Neuronal stem cell (in vitro differentiated cells): ENCODE measurements at regions not wholly inside any gene's neighbourhood (a gene's known extent, or its start where the extent isn't known, plus 50 kb on each side); places are given as distances from the start of the nearest gene placed in this dataset.

Experiments used
- DNase-seq: peaks from one replicate; pipeline ENCODE4 v3.0.0-alpha.2; 2013; ENCODE audit warnings: low spot score
- H2AFZ ChIP-seq: one replicate; pipeline ENCODE4 v1.6.1; 2013; ENCODE audit warnings: mild to moderate bottlenecking, low read length, inconsistent platforms
- H2AK5ac ChIP-seq: 2 replicates; pipeline ENCODE4 v1.6.1; 2013; ENCODE audit warnings: low read depth, mild to moderate bottlenecking, inconsistent platforms, low read length, moderate library complexity, mixed read lengths
- H2BK120ac ChIP-seq: 2 replicates; pipeline ENCODE4 v1.6.1; 2013; ENCODE audit warnings: low read depth, mild to moderate bottlenecking, inconsistent platforms, low read length, moderate library complexity, mixed read lengths
- H2BK12ac ChIP-seq: one replicate; pipeline ENCODE4 v1.6.1; 2013; ENCODE audit warnings: low read length, inconsistent platforms
- H2BK15ac ChIP-seq: 2 replicates; pipeline ENCODE4 v1.6.1; 2013; ENCODE audit warnings: mild to moderate bottlenecking, low read length, inconsistent platforms, mixed read lengths
- H2BK5ac ChIP-seq: one replicate; pipeline ENCODE4 v1.6.1; 2013; ENCODE audit warnings: inconsistent platforms, mild to moderate bottlenecking, low read length, moderate library complexity
- H3K14ac ChIP-seq: one replicate; pipeline ENCODE4 v1.6.1; 2013; ENCODE audit warnings: low read length, inconsistent platforms
- H3K18ac ChIP-seq: 2 replicates; pipeline ENCODE4 v1.6.1; 2013; ENCODE audit warnings: low read length, inconsistent platforms
- H3K23ac ChIP-seq: 2 replicates; pipeline ENCODE4 v1.6.1; 2013; ENCODE audit warnings: low read depth, mild to moderate bottlenecking, mixed read lengths, low read length, inconsistent platforms; ENCODE audit not compliant: poor library complexity
- H3K27ac ChIP-seq: replicated peaks from 3 replicates; pipeline ENCODE4 v1.5.1; 2013; ENCODE audit warnings: low read length, inconsistent platforms
- H3K27me3 ChIP-seq, 3 experiments: 2 replicates each; pipeline ENCODE4 v1.6.1; 2013; ENCODE audit warnings: low read length in 3 of 3, mild to moderate bottlenecking in 2 of 3, inconsistent platforms in 1 of 3, low read depth in 1 of 3, mixed read lengths in 1 of 3, moderate library complexity in 1 of 3; ENCODE audit not compliant: control insufficient read depth in 3 of 3, insufficient read depth in 3 of 3
- H3K36me3 ChIP-seq, 2 donors: replicated peaks in 1 of 2; 2 replicates each; pipeline ENCODE4 v1.6.1; 2013; ENCODE audit warnings: low read length in 2 of 2; ENCODE audit not compliant: control insufficient read depth in 2 of 2, insufficient read depth in 2 of 2
- H3K4ac ChIP-seq: 2 replicates; pipeline ENCODE4 v1.6.1; 2013; ENCODE audit warnings: inconsistent platforms, mild to moderate bottlenecking, low read length, moderate library complexity
- H3K4me1 ChIP-seq, 2 donors: 1 replicate in 1 of 2; 2 replicates in 1 of 2; pipeline ENCODE4 v1.6.1; 2013; ENCODE audit warnings: low read length in 2 of 2, low read depth in 1 of 2; ENCODE audit not compliant: control insufficient read depth in 2 of 2, insufficient read depth in 1 of 2
- H3K4me2 ChIP-seq: one replicate; pipeline ENCODE4 v1.6.1; 2013; ENCODE audit warnings: mild to moderate bottlenecking, low read length, inconsistent platforms; ENCODE audit not compliant: insufficient read depth, poor library complexity, severe bottlenecking
- H3K4me3 ChIP-seq, 2 donors: 2 replicates each; pipeline ENCODE4 v1.5.1; 2013; ENCODE audit warnings: low read length in 2 of 2, mild to moderate bottlenecking in 2 of 2, inconsistent platforms in 1 of 2, moderate library complexity in 1 of 2
- H3K79me1 ChIP-seq: one replicate; pipeline ENCODE4 v1.6.1; 2013; ENCODE audit warnings: low read depth, mild to moderate bottlenecking, inconsistent platforms, low read length, moderate library complexity
- H3K9ac ChIP-seq: one replicate; pipeline ENCODE4 v1.6.1; 2013; ENCODE audit warnings: mild to moderate bottlenecking, low read depth, low read length, inconsistent platforms; ENCODE audit not compliant: poor library complexity
- H3K9me3 ChIP-seq, 2 donors: replicated peaks in 1 of 2; 2 replicates each; pipeline versions ENCODE3 to v1.6.1; 2013; ENCODE audit warnings: low read length in 2 of 2, mild to moderate bottlenecking in 2 of 2, inconsistent platforms in 1 of 2, low read depth in 1 of 2, mixed read lengths in 1 of 2, moderate library complexity in 1 of 2; ENCODE audit not compliant: control insufficient read depth in 2 of 2, insufficient read depth in 1 of 2
- H4K8ac ChIP-seq: one replicate; pipeline ENCODE4 v1.6.1; 2013; ENCODE audit warnings: low read depth, mild to moderate bottlenecking, inconsistent platforms, low read length, moderate library complexity
- H4K91ac ChIP-seq: one replicate; pipeline ENCODE4 v1.6.1; 2013; ENCODE audit warnings: low read length, low read depth, mild to moderate bottlenecking, inconsistent platforms; ENCODE audit not compliant: poor library complexity
- WGBS, 2 donors: extraction: QIAGEN DNeasy Blood & Tissue Kit; methylation state at CpG; one replicate each; pipeline ENCODE4 v1.1.7; 2013; ENCODE audit warnings: missing lambda C conversion rate in 2 of 2, mixed read lengths in 1 of 2; ENCODE audit not compliant: insufficient read length in 2 of 2, insufficient replicate concordance in 1 of 2; ENCODE audit errors: extremely low coverage in 2 of 2; 5-methylcytosine and 5-hydroxymethylcytosine counted together

- Histone ChIP-seq H4K91ac (no peak overlapping the region), H3K4me1 (peaks cover 0 to 5% of the 10 kb centered on the region in 2 donors), H3K14ac (no peak overlapping the region), H3K18ac (no peak overlapping the region), H2AK5ac (no peak overlapping the region), H2BK12ac (no peak overlapping the region), H3K36me3 (no peaks in the 10 kb centered on the region), H3K4me3 (no peak overlapping the region), H2AFZ (no peak overlapping the region), H3K4me2 (no peak overlapping the region), H3K23ac (no peak overlapping the region), H2BK120ac (no peak overlapping the region), H3K9ac (no peak overlapping the region), H4K8ac (no peak overlapping the region), H2BK15ac (no peak overlapping the region), H3K27me3 (no peaks in the 10 kb centered on the region), H3K79me1 (no peaks in the 10 kb centered on the region), H3K27ac (no peak overlapping the region), H2BK5ac (no peak overlapping the region), H3K9me3 (no peaks in the 10 kb centered on the region), H3K4ac (no peak overlapping the region)
- WGBS, 2 donors: no CpG with 5 or more reads among the region's 2 CpGs
- no peak for DNase-seq
These were observed 139.3 kb downstream of the MBL2 start for GRCh38 chr10:52633266-52633665.

DNA sequence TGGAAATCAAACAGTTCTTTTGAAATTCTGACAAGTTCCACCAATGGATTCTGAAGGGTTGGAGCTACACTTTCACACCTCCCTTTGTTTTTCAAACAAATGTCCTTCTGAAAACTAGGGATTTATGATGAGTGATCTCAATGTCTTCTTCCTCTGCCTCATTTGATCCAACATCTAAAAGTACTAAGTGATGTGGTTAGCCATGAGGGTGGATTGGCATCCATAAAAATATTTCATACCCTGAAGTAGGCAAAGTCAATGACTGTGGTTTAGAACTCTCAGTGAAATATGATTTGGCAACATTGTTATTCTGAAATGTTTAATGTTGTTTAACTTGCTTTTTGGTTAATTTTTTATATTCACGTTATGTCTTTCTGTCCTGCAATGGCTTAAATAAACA lies 136.9 kb downstream of the MBL2 start:
- Histone ChIP-seq H2BK15ac (no peak overlapping the region), H3K27ac (no peak overlapping the region), H2BK5ac (no peak overlapping the region), H3K14ac (no peak overlapping the region), H3K9ac (no peak overlapping the region), H3K4me3 (no peak overlapping the region), H3K23ac (no peak overlapping the region), H2BK12ac (no peak overlapping the region), H4K8ac (no peak overlapping the region), H2AFZ (no peak overlapping the region), H2BK120ac (no peak overlapping the region), H3K4ac (no peak overlapping the region), H3K4me2 (no peak overlapping the region), H4K91ac (no peak overlapping the region), H3K27me3 (no peaks in the 10 kb centered on the region), H3K36me3 (no peaks in the 10 kb centered on the region), H3K18ac (no peak overlapping the region), H2AK5ac (no peak overlapping the region), H3K9me3 (no peaks in the 10 kb centered on the region), H3K4me1 (peaks cover 0 to 5% of the 10 kb centered on the region in 2 donors), H3K79me1 (no peaks in the 10 kb centered on the region)
- WGBS, 2 donors: no CpG with 5 or more reads among the region's 1 CpG
- no peak for DNase-seq

- Histone ChIP-seq H3K14ac (no peak overlapping the region), H2AK5ac (no peak overlapping the region), H3K79me1 (no peaks in the 10 kb centered on the region), H3K27ac (no peak overlapping the region), H3K18ac (no peak overlapping the region), H3K9me3 (no peaks in the 10 kb centered on the region), H2BK120ac (no peak overlapping the region), H3K9ac (no peak overlapping the region), H2AFZ (no peak overlapping the region), H3K4me3 (no peak overlapping the region), H3K4me1 (peaks cover 0 to 5% of the 10 kb centered on the region in 2 donors), H3K27me3 (no peaks in the 10 kb centered on the region), H4K8ac (no peak overlapping the region), H3K36me3 (no peaks in the 10 kb centered on the region), H2BK15ac (no peak overlapping the region), H3K4me2 (no peak overlapping the region), H4K91ac (no peak overlapping the region), H3K4ac (no peak overlapping the region), H2BK5ac (no peak overlapping the region), H3K23ac (no peak overlapping the region), H2BK12ac (no peak overlapping the region)
- DNase-seq: no peak
These were observed 135.7 kb downstream of the MBL2 start for GRCh38 chr10:52636874-52637273.

DNA sequence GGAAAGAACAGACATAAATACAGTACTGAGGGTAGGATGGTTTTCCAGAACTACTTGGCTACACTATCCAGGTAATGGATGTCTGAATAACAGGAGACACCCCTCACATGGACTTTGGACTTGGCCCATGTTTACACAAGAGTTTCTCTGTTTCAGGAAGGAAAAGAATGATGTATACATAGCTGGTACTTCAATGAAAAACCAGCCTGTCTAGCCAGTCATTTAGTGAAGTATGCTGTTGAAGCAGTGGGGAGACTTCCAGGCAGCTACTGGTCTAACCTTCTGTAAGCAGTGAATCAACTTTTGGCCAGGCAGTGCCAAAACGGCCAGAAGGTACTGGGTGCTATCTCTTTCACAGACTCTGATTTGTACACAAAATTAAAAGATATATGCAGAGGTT lies 135.0 kb downstream of the MBL2 start:
- Histone ChIP-seq H3K18ac (no peak overlapping the region), H3K27ac (no peak overlapping the region), H3K4ac (no peak overlapping the region), H3K4me3 (no peak overlapping the region), H2AFZ (no peak overlapping the region), H3K14ac (no peak overlapping the region), H2BK120ac (no peak overlapping the region), H2BK15ac (no peak overlapping the region), H3K36me3 (no peaks in the 10 kb centered on the region), H3K27me3 (no peaks in the 10 kb centered on the region), H4K91ac (no peak overlapping the region), H2AK5ac (no peak overlapping the region), H3K79me1 (no peaks in the 10 kb centered on the region), H3K4me1 (peaks cover 0 to 6% of the 10 kb centered on the region in 2 donors), H4K8ac (no peak overlapping the region), H2BK12ac (no peak overlapping the region), H3K23ac (no peak overlapping the region), H3K4me2 (no peak overlapping the region), H3K9me3 (no peaks in the 10 kb centered on the region), H3K9ac (no peak overlapping the region), H2BK5ac (no peak overlapping the region)
- WGBS, 2 donors: no CpG with 5 or more reads among the region's 1 CpG
- DNase-seq: no peak
